ENCODE measurements at regions not wholly inside any gene's neighbourhood (a gene's known extent, or its start where the extent isn't known, plus 50 kb on each side); places are given as distances from the start of the nearest gene placed in this dataset.

- no peak for TF ChIP-seq NFIC (IDR thresholded peaks at IDR 0.05; ENCODE audit: borderline replicate concordance)
- no peak for TF ChIP-seq FOXJ3 (CRISPR knock-in tag; IDR thresholded peaks at IDR 0.05)
- TF ChIP-seq RXRA (IDR thresholded peaks at IDR 0.05; ENCODE audit: borderline replicate concordance, low read depth): no peak
- TF ChIP-seq NRF1 (IDR thresholded peaks at IDR 0.05; ENCODE audit: low read depth, low read length): no peak
- no peak for TF ChIP-seq REST (IDR thresholded peaks at IDR 0.05; ENCODE audit: low read depth, low read length)
These were observed 109.6 kb upstream of the SLC35F3 start (continued) for GRCh38 chr1:233794863-233795262.

GRCh38 chr1:233796146-233796783, 108.2 kb upstream of the SLC35F3 start:
- Histone ChIP-seq H3K27me3 (ENCODE audit: insufficient read depth) (no peaks in the 10 kb centered on the region), H3K79me2 (ENCODE audit: insufficient read depth) (no peaks in the 10 kb centered on the region), H3K27ac (ENCODE audit: low read depth in 2 of 2, low read length in 1 of 2) (no peak overlapping the region), H3K36me3 (replicated peaks in 1 of 2; ENCODE audit: control insufficient read depth in 1 of 2, insufficient read depth in 2 of 2, low read length in 1 of 2) (no peaks in the 10 kb centered on the region), H3K9ac (no peak overlapping the region), H4K20me1 (ENCODE audit: insufficient read depth) (no peaks in the 10 kb centered on the region), H3F3A (replicated peaks; ENCODE audit: insufficient read depth) (no peaks in the 10 kb centered on the region), H3K9me3 (no peaks in the 10 kb centered on the region), H3K9me2 (no peaks in the 10 kb centered on the region), H3K4me1 (ENCODE audit: control insufficient read depth in 1 of 2, insufficient read depth in 2 of 2, low read depth in 1 of 2, low read length in 1 of 2) (no peaks in the 10 kb centered on the region; a peak in 1 of 4 replicates), H3K4me3 (ENCODE audit: low read depth in 2 of 2, low read length in 1 of 2) (no peak overlapping the region), H2AFZ (ENCODE audit: low read depth) (no peak overlapping the region), H3K4me2 (no peak overlapping the region)
- WGBS (ENCODE audit: low lambda C conversion rate): 46% methylated on average over 5 of the region's 6 CpGs
- CTCF ChIA-PET: interaction anchor here (1.3 kb wide), 2 partner anchors 315 to 355 kb away, joined by 3 read pairs; no protein-coding TSS in a partner anchor
- POLR2A ChIA-PET: no interaction called here
- no peak for DNase-seq
- TF ChIP-seq MXI1 (IDR thresholded peaks at IDR 0.05; ENCODE audit: low read depth, low read length): no peak
- TF ChIP-seq PBX3 (IDR thresholded peaks at IDR 0.05): no peak
- TF ChIP-seq ELF1 (IDR thresholded peaks at IDR 0.05): no peak
- TF ChIP-seq JUND (IDR thresholded peaks at IDR 0.05): no peak
- TF ChIP-seq TCF12 (IDR thresholded peaks at IDR 0.05): no peak
- TF ChIP-seq MAX (IDR thresholded peaks at IDR 0.05; ENCODE audit: low read depth): no peak
- TF ChIP-seq IRF3 (IDR thresholded peaks at IDR 0.05; ENCODE audit: low read depth, low read length): no peak
- TF ChIP-seq RCOR1 (IDR thresholded peaks at IDR 0.05; ENCODE audit: low read length): no peak
- TF ChIP-seq SIN3A (IDR thresholded peaks at IDR 0.05; ENCODE audit: borderline replicate concordance, low read depth, low read length): no peak
- no peak for TF ChIP-seq CTCF (IDR thresholded peaks at IDR 0.05)
- no peak for TF ChIP-seq RAD21 (IDR thresholded peaks at IDR 0.05; ENCODE audit: low read length)
- TF ChIP-seq RFX5 (IDR thresholded peaks at IDR 0.05; ENCODE audit: low read length): no peak
- no peak for TF ChIP-seq REST (IDR thresholded peaks at IDR 0.05; ENCODE audit: low read depth, low read length)
- no peak for TF ChIP-seq TEAD4 (IDR thresholded peaks at IDR 0.05; ENCODE audit: borderline replicate concordance, insufficient read depth)
- TF ChIP-seq GABPA (IDR thresholded peaks at IDR 0.05; ENCODE audit: low read depth): no peak
- no peak for TF ChIP-seq CHD2 (IDR thresholded peaks at IDR 0.05; ENCODE audit: low read length, partially characterized antibody)
- no peak for TF ChIP-seq TAF1 (IDR thresholded peaks at IDR 0.05; ENCODE audit: borderline replicate concordance, low read depth, low read length)
- no peak for TF ChIP-seq RXRA (IDR thresholded peaks at IDR 0.05; ENCODE audit: borderline replicate concordance, low read depth)

Data from SK-N-SH (cell line).